HEK293T (cell line): ENCODE measurements at regions not wholly inside any gene's neighbourhood (a gene's known extent, or its start where the extent isn't known, plus 50 kb on each side); places are given as distances from the start of the nearest gene placed in this dataset.

Experiments used
- ARNT ChIP-seq: fragments of 450-650 bp; IDR thresholded peaks from 2 replicates; pipeline ENCODE4 v1.6.1; 2017; ENCODE audit warnings: mild to moderate bottlenecking
- BHLHE40 ChIP-seq: fragments of 450-650 bp; IDR thresholded peaks from 2 replicates; pipeline ENCODE4 v1.6.1; 2016; ENCODE audit warnings: mild to moderate bottlenecking, moderate library complexity, borderline replicate concordance
- CTBP1 ChIP-seq: fragments of 450-650 bp; IDR thresholded peaks from 2 replicates; pipeline ENCODE4 v1.6.1; 2016; ENCODE audit warnings: borderline replicate concordance
- ELF4 ChIP-seq: fragments of 450-650 bp; IDR thresholded peaks from 2 replicates; pipeline ENCODE4 v1.6.1; 2017; ENCODE audit warnings: antibody characterized with exemption
- FOXA1 ChIP-seq: fragments of 450-650 bp; IDR thresholded peaks from 2 replicates; pipeline ENCODE4 v1.6.1; 2016; ENCODE audit warnings: mild to moderate bottlenecking
- LEF1 ChIP-seq: fragments of 450-650 bp; IDR thresholded peaks from 2 replicates; pipeline ENCODE4 v1.6.1; 2017; ENCODE audit warnings: mild to moderate bottlenecking, borderline replicate concordance
- NFRKB ChIP-seq: fragments of 450-650 bp; IDR thresholded peaks from 2 replicates; pipeline ENCODE4 v1.6.1; 2016; ENCODE audit warnings: mild to moderate bottlenecking, moderate library complexity
- PKNOX1 ChIP-seq: fragments of 450-650 bp; IDR thresholded peaks from 2 replicates; pipeline ENCODE4 v1.6.1; 2016
- SP1 ChIP-seq: fragments of 450-650 bp; IDR thresholded peaks from 2 replicates; pipeline ENCODE4 v1.6.1; 2017
- ZNF384 ChIP-seq: fragments of 450-650 bp; IDR thresholded peaks from 2 replicates; pipeline ENCODE4 v1.6.1; 2016

DNA sequence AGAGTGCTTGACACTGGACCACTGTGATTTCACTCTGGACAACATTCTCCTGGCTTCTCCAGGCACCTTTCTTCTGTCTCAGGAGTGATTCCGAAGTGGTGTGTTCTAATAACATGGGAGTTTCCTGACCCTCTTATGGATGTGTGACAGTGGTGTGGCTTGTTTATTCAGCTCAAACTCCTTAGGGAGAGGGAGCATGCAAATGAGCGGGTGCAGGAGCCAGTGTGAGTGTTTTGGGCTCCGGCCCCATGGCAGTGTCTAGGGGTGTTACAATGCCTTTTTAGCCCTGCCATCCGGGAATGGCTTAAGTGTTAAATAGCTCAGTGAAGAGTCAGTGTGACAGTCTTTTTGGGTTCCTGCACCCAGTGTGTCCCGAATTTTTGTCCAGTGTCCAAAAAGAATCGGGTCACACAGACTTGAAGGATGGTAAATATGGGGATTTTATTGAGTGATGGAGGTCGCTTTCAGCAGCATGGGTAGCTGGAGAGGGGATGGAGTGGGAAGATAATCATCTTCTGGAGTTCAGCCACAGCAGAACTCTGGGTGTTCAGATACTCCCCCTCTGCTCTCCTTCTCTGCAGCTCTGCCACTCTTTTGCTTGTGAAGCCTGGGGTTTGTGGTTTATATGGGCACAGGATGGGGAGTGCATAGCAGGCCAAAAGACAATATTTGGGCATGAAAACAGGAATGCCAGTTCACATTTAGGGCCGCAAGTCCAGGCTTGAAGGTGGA, 928.9 kb upstream of the CITED2 start:
- TF ChIP-seq LEF1 (no peak), BHLHE40 (no peak), ZNF384 (no peak), ARNT (no peak), NFRKB (no peak), PKNOX1 (no peak), ELF4 (no peak), CTBP1 (no peak), SP1 (no peak), FOXA1 (no peak)
